GM18861 (cell line): ENCODE measurements at regions not wholly inside any gene's neighbourhood (a gene's known extent, or its start where the extent isn't known, plus 50 kb on each side); places are given as distances from the start of the nearest gene placed in this dataset.
"Not testable (repeated sequence)": the region's sequence is repeated elsewhere in the genome, so short reads cannot be mapped to it uniquely, and the experiment has no call there.

ENCODE experiments used
- ATAC-seq: cut with Tn5 transposase; IDR thresholded peaks from one replicate; pipeline ENCODE4 v1.9.1; 2021; ENCODE audit not compliant: unreplicated experiment

GRCh38 chr12:127035011-127035879 is 1231.7 kb upstream of the TMEM132C start:
- no peak for ATAC-seq

GRCh38 chr12:127038152-127038551 is 1228.8 kb upstream of the TMEM132C start:
- no peak for ATAC-seq

- no peak for ATAC-seq
Measured at GRCh38 chr12:127038761-127039160, 1228.2 kb upstream of the TMEM132C start.

- ATAC-seq, result peak; percentile 97
Measured at GRCh38 chr12:127041985-127042625, 1224.9 kb upstream of the TMEM132C start.

- ATAC-seq, result no peak
Measured at GRCh38 chr12:127043731-127044130, 1223.2 kb upstream of the TMEM132C start.

GRCh38 chr12:127044836-127045235 is 1222.1 kb upstream of the TMEM132C start:
- no peak for ATAC-seq

GRCh38 chr12:127046467-127046866 is 1220.5 kb upstream of the TMEM132C start:
- ATAC-seq, result no peak

- ATAC-seq, result no peak
Measured at GRCh38 chr12:127048057-127048456, 1218.9 kb upstream of the TMEM132C start.

- ATAC-seq, result not testable (repeated sequence)
Measured at GRCh38 chr12:127048525-127048924, 1218.4 kb upstream of the TMEM132C start.

- no peak for ATAC-seq
Measured at GRCh38 chr12:127051139-127051538, 1215.8 kb upstream of the TMEM132C start.

- ATAC-seq, result no peak
Measured at GRCh38 chr12:127052511-127053232, 1214.3 kb upstream of the TMEM132C start.

GRCh38 chr12:127054531-127054930 is 1212.4 kb upstream of the TMEM132C start:
- ATAC-seq, result no peak

GRCh38 chr12:127060310-127060847 is 1206.6 kb upstream of the TMEM132C start:
- ATAC-seq, result no peak

- ATAC-seq, result no peak
Measured at GRCh38 chr12:127060933-127061332, 1206.0 kb upstream of the TMEM132C start.

- no peak for ATAC-seq
Measured at GRCh38 chr12:127063339-127064072, 1203.5 kb upstream of the TMEM132C start.

- no peak for ATAC-seq
Measured at GRCh38 chr12:127064207-127064606, 1202.8 kb upstream of the TMEM132C start.

GRCh38 chr12:127065595-127065994 is 1201.4 kb upstream of the TMEM132C start:
- ATAC-seq, result no peak

- ATAC-seq, result no peak
Measured at GRCh38 chr12:127070515-127071157, 1196.3 kb upstream of the TMEM132C start.

- ATAC-seq, result no peak
Measured at GRCh38 chr12:127074161-127074560, 1192.8 kb upstream of the TMEM132C start.

- no peak for ATAC-seq
Measured at GRCh38 chr12:127075981-127076380, 1191.0 kb upstream of the TMEM132C start.
